GM12872 (cell line): ENCODE measurements at regions not wholly inside any gene's neighbourhood (a gene's known extent, or its start where the extent isn't known, plus 50 kb on each side); places are given as distances from the start of the nearest gene placed in this dataset.

Experiments used
- TF ChIP-seq, protein P1 (sequence below): IDR thresholded peaks from 3 replicates; pipeline ENCODE4 v1.5.1; 2011; ENCODE audit warnings: low read depth, mild to moderate bottlenecking, low read length, moderate library complexity; ENCODE audit not compliant: insufficient read depth

DNA sequence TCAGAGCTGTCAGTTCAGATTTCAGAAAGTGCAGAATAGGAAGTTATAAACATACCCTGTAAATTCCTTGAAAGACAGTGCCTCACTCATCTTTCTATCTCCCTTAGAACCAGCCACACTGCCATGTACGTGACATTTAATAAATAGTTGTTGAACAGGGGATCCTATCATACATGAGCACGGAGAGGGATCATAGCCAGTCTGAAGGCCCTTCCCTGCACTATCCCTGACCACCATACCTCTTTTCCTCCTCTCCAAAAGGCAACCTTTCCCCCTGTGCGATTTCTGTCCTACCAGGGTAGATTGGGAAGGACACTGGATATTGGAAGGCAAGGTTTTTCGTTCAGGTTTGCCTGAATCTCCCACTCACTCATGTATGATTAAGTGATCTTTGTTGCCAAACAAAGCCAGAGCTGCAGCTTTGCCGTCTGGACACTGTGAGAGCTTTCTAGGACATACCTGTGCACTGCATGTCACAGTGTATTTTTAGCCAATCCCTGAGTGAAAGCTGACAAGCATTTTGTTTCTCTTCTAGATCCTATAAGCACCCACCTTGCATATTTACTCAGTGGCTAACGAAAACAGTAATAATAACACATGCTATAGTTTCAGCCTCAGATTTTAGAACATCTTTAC, 986.5 kb upstream of the WWC1 start:
- TF ChIP-seq, protein P1, sequence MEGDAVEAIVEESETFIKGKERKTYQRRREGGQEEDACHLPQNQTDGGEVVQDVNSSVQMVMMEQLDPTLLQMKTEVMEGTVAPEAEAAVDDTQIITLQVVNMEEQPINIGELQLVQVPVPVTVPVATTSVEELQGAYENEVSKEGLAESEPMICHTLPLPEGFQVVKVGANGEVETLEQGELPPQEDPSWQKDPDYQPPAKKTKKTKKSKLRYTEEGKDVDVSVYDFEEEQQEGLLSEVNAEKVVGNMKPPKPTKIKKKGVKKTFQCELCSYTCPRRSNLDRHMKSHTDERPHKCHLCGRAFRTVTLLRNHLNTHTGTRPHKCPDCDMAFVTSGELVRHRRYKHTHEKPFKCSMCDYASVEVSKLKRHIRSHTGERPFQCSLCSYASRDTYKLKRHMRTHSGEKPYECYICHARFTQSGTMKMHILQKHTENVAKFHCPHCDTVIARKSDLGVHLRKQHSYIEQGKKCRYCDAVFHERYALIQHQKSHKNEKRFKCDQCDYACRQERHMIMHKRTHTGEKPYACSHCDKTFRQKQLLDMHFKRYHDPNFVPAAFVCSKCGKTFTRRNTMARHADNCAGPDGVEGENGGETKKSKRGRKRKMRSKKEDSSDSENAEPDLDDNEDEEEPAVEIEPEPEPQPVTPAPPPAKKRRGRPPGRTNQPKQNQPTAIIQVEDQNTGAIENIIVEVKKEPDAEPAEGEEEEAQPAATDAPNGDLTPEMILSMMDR, result no peak

- TF ChIP-seq, protein P1, result no peak
Measured at GRCh38 chr5:167305591-167306213, 985.7 kb upstream of the WWC1 start.

GRCh38 chr5:167307042-167307441, 984.4 kb upstream of the WWC1 start:
- TF ChIP-seq, protein P1, result no peak

DNA sequence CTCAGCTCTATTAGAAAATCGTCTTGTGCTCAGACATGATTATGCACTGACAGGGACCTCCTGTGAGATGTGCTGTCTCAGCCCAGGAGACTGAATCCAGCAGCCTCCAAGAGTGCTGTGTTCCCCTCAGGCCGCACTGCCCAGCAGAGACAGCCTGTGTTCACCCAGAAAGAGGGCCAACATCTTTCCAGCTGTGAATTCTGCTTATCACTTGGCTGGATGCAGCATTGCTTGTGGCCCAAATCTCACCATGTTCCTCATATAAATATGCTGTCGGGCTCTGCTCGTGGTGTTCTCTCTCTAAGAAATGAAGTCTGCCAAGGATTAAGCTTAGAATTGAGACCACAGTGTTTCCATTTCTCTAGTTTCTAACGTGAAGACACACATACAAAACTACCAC, 983.0 kb upstream of the WWC1 start:
- TF ChIP-seq, protein P1, result no peak

DNA sequence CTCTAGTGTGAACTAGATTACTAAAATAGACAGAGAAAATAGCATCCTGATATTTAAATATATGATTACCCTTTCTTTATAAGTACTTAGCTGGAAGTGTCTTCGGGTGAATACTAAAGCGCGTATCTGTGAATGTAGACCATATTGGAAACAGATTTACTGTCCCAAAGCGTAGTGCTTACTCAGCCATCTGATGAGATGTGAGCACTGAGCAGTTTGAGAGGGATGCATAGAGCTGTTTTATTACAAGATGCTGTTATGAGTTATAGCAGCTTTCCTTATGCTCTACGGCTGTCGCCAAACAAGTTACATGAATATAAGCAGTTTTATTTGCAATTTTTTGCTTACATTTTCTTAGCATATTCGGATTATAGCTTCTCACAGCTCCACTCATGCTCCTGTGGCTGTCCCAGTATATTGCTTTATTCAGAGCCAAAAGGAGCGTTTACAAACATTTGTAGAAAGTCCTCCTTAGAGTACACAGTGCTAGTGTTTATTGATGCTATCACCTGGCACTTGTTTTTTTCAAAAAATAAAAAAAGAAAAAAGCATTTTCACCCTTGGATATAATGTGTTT, 981.4 kb upstream of the WWC1 start:
- TF ChIP-seq, protein P1, result no peak

- TF ChIP-seq, protein P1, result no peak
Measured at GRCh38 chr5:167311340-167311739, 980.1 kb upstream of the WWC1 start.

DNA sequence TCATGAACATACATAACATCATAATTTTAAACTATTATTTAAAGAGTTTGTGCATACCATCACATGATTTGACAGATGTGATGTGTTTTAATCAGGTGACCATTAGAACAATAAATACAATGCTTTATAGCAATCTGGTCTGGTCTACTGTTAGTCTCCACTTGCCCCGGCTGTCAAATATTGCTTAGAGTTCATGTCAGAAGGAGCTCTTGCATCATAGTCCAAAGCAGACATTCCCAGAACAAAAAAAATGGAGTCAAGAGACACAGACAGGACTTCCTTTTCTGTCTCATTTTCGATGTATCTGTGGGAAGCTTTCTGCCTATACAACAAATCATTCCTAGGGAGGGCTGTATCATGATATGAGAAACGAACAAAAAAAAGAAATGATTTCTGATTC, 979.2 kb upstream of the WWC1 start:
- TF ChIP-seq, protein P1, result no peak
